T-helper 2 cell treated with Interferon-gamma antibody and Interleukin-4, amounts not matched to agents 5 μg/mL and 100 μg/mL, for 36 hours (primary cell): ENCODE measurements at regions not wholly inside any gene's neighbourhood (a gene's known extent, or its start where the extent isn't known, plus 50 kb on each side); places are given as distances from the start of the nearest gene placed in this dataset.

Source experiments
- DNase-seq: peaks from one replicate; pipeline ENCODE4 v3.0.0; 2021; ENCODE audit warnings: low spot score
- H3K27ac Mint-ChIP-seq: one replicate; pipeline ENCODE4 v1.8.0; 2021; ENCODE audit warnings: mild to moderate bottlenecking, mixed read lengths
- H3K27me3 Mint-ChIP-seq: one replicate; pipeline ENCODE4 v1.8.0; 2021; ENCODE audit warnings: low read depth, mixed read lengths
- H3K36me3 Mint-ChIP-seq: one replicate; pipeline ENCODE4 v1.8.0; 2021; ENCODE audit warnings: low read depth, mixed read lengths
- H3K4me1 Mint-ChIP-seq: one replicate; pipeline ENCODE4 v1.8.0; 2021; ENCODE audit warnings: low read depth, mixed read lengths
- H3K4me3 Mint-ChIP-seq: one replicate; pipeline ENCODE4 v1.8.0; 2022; ENCODE audit warnings: mild to moderate bottlenecking, moderate library complexity, mixed read lengths
- H3K9me3 Mint-ChIP-seq: one replicate; pipeline ENCODE4 v1.8.0; 2021; ENCODE audit warnings: mixed read lengths

DNA sequence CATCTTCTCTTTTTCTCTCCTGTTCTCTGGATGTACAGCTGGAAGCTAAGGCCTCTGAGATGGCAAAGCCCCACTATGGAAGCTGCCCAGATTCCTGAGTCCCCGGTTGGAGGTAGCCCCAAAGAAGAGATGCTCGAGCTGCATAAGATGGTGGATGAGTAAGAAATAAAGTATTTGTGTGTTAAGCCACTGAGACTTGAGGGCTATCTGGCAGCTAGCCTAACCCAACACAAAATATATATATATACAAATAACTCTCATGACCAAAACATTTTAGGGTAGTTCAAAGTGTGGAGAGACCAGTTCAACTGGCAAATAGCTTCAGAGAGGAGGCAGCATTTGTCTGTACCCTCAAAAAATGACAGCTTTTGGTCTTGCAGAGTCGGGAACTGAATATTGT lies 72.4 kb upstream of the PDE1C start:
- Mint-ChIP-seq H3K27ac (no peak overlapping the region), H3K36me3 (no peaks in the 10 kb centered on the region), H3K4me1 (no peaks in the 10 kb centered on the region), H3K9me3 (no peaks in the 10 kb centered on the region), H3K4me3 (no peak overlapping the region), H3K27me3 (no peaks in the 10 kb centered on the region)
- DNase-seq = no peak

GRCh38 chr7:32140210-32140939 lies 70.2 kb upstream of the PDE1C start:
- no peaks in the 10 kb centered on the region for H3K4me1 Mint-ChIP-seq

DNA sequence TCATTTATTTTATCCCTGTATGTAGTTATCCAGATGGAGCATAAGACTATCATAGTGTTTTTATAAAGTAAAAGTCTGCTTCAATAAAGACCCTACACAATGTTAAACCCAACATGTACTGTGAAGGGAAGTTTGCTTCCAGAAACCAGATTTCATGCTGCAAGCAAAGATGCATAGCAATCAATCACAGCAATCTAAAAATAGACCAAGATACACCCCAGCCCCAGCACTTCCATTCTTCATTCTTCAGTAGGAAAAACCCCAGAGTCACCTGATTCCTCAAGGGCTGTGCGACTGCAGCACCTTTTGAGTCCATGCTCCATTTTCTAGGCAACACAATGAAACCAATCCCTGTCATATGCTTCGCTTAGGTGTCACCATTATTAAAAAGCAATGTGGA lies 66.9 kb upstream of the PDE1C start:
- peaks cover 11% of the 10 kb centered on the region for H3K9me3 Mint-ChIP-seq
- no peak for DNase-seq
- H3K27ac Mint-ChIP-seq = no peak overlapping the region
- no peaks in the 10 kb centered on the region for H3K27me3 Mint-ChIP-seq
- no peaks in the 10 kb centered on the region for H3K4me1 Mint-ChIP-seq
- no peaks in the 10 kb centered on the region for H3K36me3 Mint-ChIP-seq
- H3K4me3 Mint-ChIP-seq = no peak overlapping the region

More at GRCh38 chr7:32140210-32140939, 70.2 kb upstream of the PDE1C start:
- Mint-ChIP-seq H3K36me3 (no peaks in the 10 kb centered on the region), H3K27ac (no peak overlapping the region), H3K27me3 (no peaks in the 10 kb centered on the region), H3K9me3 (no peaks in the 10 kb centered on the region), H3K4me3 (no peak overlapping the region)
- DNase-seq = no peak

DNA sequence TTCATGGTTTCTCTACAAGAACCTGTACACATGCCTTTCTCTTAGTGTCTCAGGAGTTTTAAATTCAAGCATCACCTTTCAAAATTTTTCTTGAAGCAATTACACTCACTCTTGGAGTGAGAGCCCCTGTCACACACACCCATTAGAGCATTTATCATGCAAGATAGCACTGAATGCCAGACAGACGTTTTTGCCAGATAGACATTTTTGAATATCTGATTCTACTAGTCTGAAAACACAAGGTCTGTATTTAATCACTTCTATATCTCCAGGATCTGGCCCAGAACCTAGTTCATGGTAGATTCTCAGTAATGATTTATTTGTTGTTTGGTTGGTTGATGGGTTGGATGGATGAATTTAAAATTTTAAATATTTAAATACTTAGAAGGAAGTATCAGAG lies 60.9 kb upstream of the PDE1C start:
- Mint-ChIP-seq H3K4me1 (no peaks in the 10 kb centered on the region), H3K36me3 (no peaks in the 10 kb centered on the region), H3K9me3 (peaks cover 16% of the 10 kb centered on the region), H3K4me3 (no peak overlapping the region), H3K27ac (no peak overlapping the region), H3K27me3 (no peaks in the 10 kb centered on the region)
- DNase-seq = no peak

- Mint-ChIP-seq H3K27ac (no peak overlapping the region), H3K4me3 (no peak overlapping the region), H3K9me3 (peaks cover 19% of the 10 kb centered on the region), H3K36me3 (no peaks in the 10 kb centered on the region), H3K4me1 (no peaks in the 10 kb centered on the region), H3K27me3 (no peaks in the 10 kb centered on the region)
- DNase-seq = no peak
Observed at GRCh38 chr7:32126843-32127242, 56.6 kb upstream of the PDE1C start.
